GM12878 (cell line): ENCODE measurements at regions not wholly inside any gene's neighbourhood (a gene's known extent, or its start where the extent isn't known, plus 50 kb on each side); places are given as distances from the start of the nearest gene placed in this dataset.

Experiments used
- ATAC-seq: fragments of 200-7000 bp; cut with Tn5 transposase; 3 replicates; pipeline ENCODE4 v1.9.1; 2020; ENCODE audit warnings: mild to moderate bottlenecking, moderate library complexity
- BruUV-seq: library from RNA; stranded (reverse); fragments of 400-500 nt; replicated peaks from 2 replicates; lab custom pipeline; 2021; lab: Mats Ljungman, UMichigan
- CTCF ChIA-PET: fragments of 300-600 bp; sonication (Branson Sonifier 250); formaldehyde crosslinking; extraction: SDS; loops from one replicate; lab custom pipeline; 2021; ENCODE audit warnings: inconsistent platforms; lab: Yijun Ruan, JAX
- POLR2A ChIA-PET: fragments of 350-600 bp; formaldehyde crosslinking; extraction: SDS; loops from one replicate; lab custom pipeline; 2021; ENCODE audit warnings: inconsistent platforms; lab: Charles Lee
- RAD21 ChIA-PET: fragments of 300-600 bp; sonication (Branson Sonifier 250); formaldehyde crosslinking; loops from one replicate; lab custom pipeline; 2023; ENCODE audit warnings: antibody characterized with exemption; ENCODE audit not compliant: unreplicated experiment; lab: Charles Lee
- SMC1A ChIA-PET: fragments of 300-600 bp; sonication (Branson Sonifier 250); formaldehyde crosslinking; loops from one replicate; lab custom pipeline; 2023; ENCODE audit not compliant: unreplicated experiment, uncharacterized antibody; lab: Charles Lee
- DNase-seq: peaks from one replicate; pipeline ENCODE4 v3.0.0-alpha.2; 2011; ENCODE audit warnings: low read depth, low spot score
- FAIRE-seq: peaks from 3 replicates; lab custom pipeline; 2011; peaks lifted over from hg19 to GRCh38; lab: Jason Lieb, UNC
- H2AFZ ChIP-seq: 2 replicates; pipeline ENCODE4 v1.6.0; 2011; ENCODE audit warnings: low read depth, low read length, control low read depth; ENCODE audit not compliant: control insufficient read depth
- H3K27ac ChIP-seq: 2 replicates; pipeline ENCODE4 v1.5.1; 2011; ENCODE audit warnings: control low read depth; ENCODE audit not compliant: control insufficient read depth, insufficient read depth
- H3K27me3 ChIP-seq, 2 experiments: replicated peaks in 1 of 2; 2 replicates each; pipeline versions ENCODE4 v1.6.0 to v1.6.1; 2011; ENCODE audit warnings: low read length in 1 of 2; ENCODE audit not compliant: control insufficient read depth in 2 of 2, insufficient read depth in 2 of 2
- H3K36me3 ChIP-seq, 2 experiments: 2 replicates each; pipeline ENCODE4 v1.5.1; 2011; ENCODE audit warnings: low read length in 1 of 2; ENCODE audit not compliant: control insufficient read depth in 2 of 2, insufficient read depth in 2 of 2
- H3K4me1 ChIP-seq: 2 replicates; pipeline ENCODE4 v1.6.1; 2011; ENCODE audit warnings: mild to moderate bottlenecking, low read length, moderate library complexity, mixed read lengths; ENCODE audit not compliant: control insufficient read depth, insufficient read depth
- H3K4me2 ChIP-seq: 2 replicates; pipeline ENCODE4 v1.6.0; 2011; ENCODE audit warnings: control low read depth; ENCODE audit not compliant: control insufficient read depth, insufficient read depth
- H3K4me3 ChIP-seq: fragments of 200-600 bp; sonication (generic); 2 replicates; pipeline ENCODE4 v1.5.1; 2016
- H3K79me2 ChIP-seq: 2 replicates; pipeline ENCODE4 v1.6.0; 2011; ENCODE audit warnings: low read length; ENCODE audit not compliant: control insufficient read depth, insufficient read depth
- H3K9ac ChIP-seq: 2 replicates; pipeline ENCODE4 v1.8.0; 2011; ENCODE audit warnings: low read length, control low read depth, mixed read lengths; ENCODE audit not compliant: control insufficient read depth, insufficient read depth
- H3K9me3 ChIP-seq: replicated peaks from 3 replicates; pipeline ENCODE4 v1.5.1; 2011; ENCODE audit warnings: mild to moderate bottlenecking, low read length; ENCODE audit not compliant: control insufficient read depth, insufficient read depth
- H4K20me1 ChIP-seq: 2 replicates; pipeline ENCODE4 v1.6.0; 2011; ENCODE audit not compliant: control insufficient read depth, insufficient read depth
- BMI1 ChIP-seq: fragments of 450-650 bp; IDR thresholded peaks from 2 replicates; pipeline ENCODE4 v1.6.1; 2016; ENCODE audit warnings: mild to moderate bottlenecking, moderate library complexity, borderline replicate concordance
- CHD2 ChIP-seq: IDR thresholded peaks from 2 replicates; pipeline ENCODE4 v1.6.1; 2011; ENCODE audit warnings: low read depth, low read length, improper control_type of control experiment, borderline replicate concordance
- CREM ChIP-seq: IDR thresholded peaks from 2 replicates; pipeline ENCODE4 v1.6.1; 2014; ENCODE audit warnings: antibody characterized with exemption, low read depth
- E4F1 ChIP-seq: fragments of 450-650 bp; IDR thresholded peaks from 2 replicates; pipeline ENCODE4 v1.6.1; 2018; ENCODE audit warnings: borderline replicate concordance, mild to moderate bottlenecking; ENCODE audit not compliant: partially characterized antibody
- FOXM1 ChIP-seq: IDR thresholded peaks from 2 replicates; pipeline ENCODE4 v1.6.1; 2012; ENCODE audit warnings: low read depth, mild to moderate bottlenecking, inconsistent platforms, low read length, moderate library complexity
- HDAC2 ChIP-seq: fragments of 200-600 bp; sonication (generic); IDR thresholded peaks from 2 replicates; pipeline ENCODE4 v1.6.1; 2017
- MTA2 ChIP-seq: fragments of 450-650 bp; IDR thresholded peaks from 2 replicates; pipeline ENCODE4 v1.6.1; 2016; ENCODE audit warnings: low read depth, mild to moderate bottlenecking, moderate library complexity
- NFYA ChIP-seq: IDR thresholded peaks from 2 replicates; pipeline ENCODE4 v1.6.1; 2011; ENCODE audit warnings: low read depth, mild to moderate bottlenecking, low read length, improper control_type of control experiment, borderline replicate concordance
- NKRF ChIP-seq: fragments of 450-650 bp; conservative IDR thresholded peaks from 2 replicates; pipeline ENCODE4 v1.6.1; 2017; ENCODE audit warnings: mild to moderate bottlenecking, moderate library complexity
- PBX3 ChIP-seq: IDR thresholded peaks from 2 replicates; pipeline ENCODE4 v1.6.1; 2011; ENCODE audit warnings: mild to moderate bottlenecking, low read depth, low read length, moderate library complexity; ENCODE audit not compliant: insufficient replicate concordance
- SMAD5 ChIP-seq: IDR thresholded peaks from 2 replicates; pipeline ENCODE4 v1.6.1; 2016; ENCODE audit warnings: antibody characterized with exemption, low read depth
- SRF ChIP-seq, 2 experiments: IDR thresholded peaks; 2 replicates each; pipeline ENCODE4 v1.6.1; 2011; ENCODE audit warnings: low read depth in 2 of 2, low read length in 2 of 2, mild to moderate bottlenecking in 1 of 2, moderate library complexity in 1 of 2
- TCF12 ChIP-seq: IDR thresholded peaks from 2 replicates; pipeline ENCODE4 v1.6.1; 2011; ENCODE audit warnings: low read depth, mild to moderate bottlenecking, low read length
- USF1 ChIP-seq: IDR thresholded peaks from 2 replicates; pipeline ENCODE4 v1.6.1; 2011; ENCODE audit warnings: borderline replicate concordance, low read depth, mild to moderate bottlenecking, moderate library complexity, mixed read lengths, low read length; ENCODE audit not compliant: insufficient read depth; ENCODE audit errors: extremely low read length
- ZNF274 ChIP-seq: IDR thresholded peaks from one replicate; pipeline ENCODE4 v1.8.0; 2011; ENCODE audit not compliant: insufficient read length, insufficient read depth
- ZNF384 ChIP-seq: IDR thresholded peaks from 2 replicates; pipeline ENCODE4 v1.6.1; 2012; ENCODE audit warnings: low read depth, mild to moderate bottlenecking, low read length, improper control_type of control experiment, borderline replicate concordance
- WGBS: methylation state at CpG from one replicate; pipeline ENCODE4 v1.1.6; 2016; ENCODE audit warnings: low lambda C conversion rate; ENCODE audit not compliant: insufficient replicate concordance, insufficient coverage; ENCODE audit errors: missing lambda C conversion rate; 5-methylcytosine and 5-hydroxymethylcytosine counted together
- in situ Hi-C: fragments of 300-500 bp; cut with MboI; formaldehyde crosslinking; loops from 9 replicates; pipeline ENCODE4 v1.14.3; 2018; ENCODE audit warnings: mixed read lengths
- intact Hi-C: fragments of 100-400 bp; cut with micrococcal nuclease; formaldehyde crosslinking; loops from one replicate; pipeline ENCODE4 v1.14.2; 2022; ENCODE audit not compliant: unreplicated experiment

GRCh38 chr10:109480836-109481235 lies 442.5 kb downstream of the XPNPEP1 start (continued):
- TF ChIP-seq NFYA: no peak
- TF ChIP-seq FOXM1: no peak

- DNase-seq (no peak), FAIRE-seq (no peak), ATAC-seq (no peak)
- H3K9ac ChIP-seq: no peak overlapping the region
- no peaks in the 10 kb centered on the region for H3K79me2 ChIP-seq
- intact Hi-C loops: no loop called here
- SMC1A ChIA-PET: no interaction called here
- H3K9me3 ChIP-seq: no peaks in the 10 kb centered on the region
- RAD21 ChIA-PET: interaction anchor here (0.5 kb wide), 1 partner anchor 442 kb away, joined by 3 read pairs; no protein-coding TSS in a partner anchor
- no peaks in the 10 kb centered on the region for H3K27me3 ChIP-seq
- no peaks in the 10 kb centered on the region for H4K20me1 ChIP-seq
- no peak overlapping the region for H3K4me3 ChIP-seq
- H3K4me1 ChIP-seq: no peaks in the 10 kb centered on the region
- no peak overlapping the region for H2AFZ ChIP-seq
- no TSS peak for BruUV-seq
- H3K4me2 ChIP-seq: no peak overlapping the region
- CTCF ChIA-PET: no interaction called here
- no peaks in the 10 kb centered on the region for H3K36me3 ChIP-seq
- no peak overlapping the region for H3K27ac ChIP-seq
- TF ChIP-seq E4F1: no peak
- no peak for TF ChIP-seq HDAC2
- TF ChIP-seq NKRF: no peak
- TF ChIP-seq ZNF274: no peak
- TF ChIP-seq USF1: no peak
- TF ChIP-seq TCF12: no peak
- no peak for TF ChIP-seq PBX3
- TF ChIP-seq CREM: no peak
- no peak for TF ChIP-seq SRF (IDR thresholded peaks at IDR 0.05; ENCODE audit: low read depth in 2 of 2, low read length in 2 of 2)
- TF ChIP-seq BMI1: no peak
- no peak for TF ChIP-seq ZNF384
- TF ChIP-seq CHD2: no peak
- TF ChIP-seq SMAD5: no peak
- TF ChIP-seq MTA2: no peak
- under 1% methylated on average over 6 of the region's 6 CpGs for WGBS
- POLR2A ChIA-PET: no interaction called here
- in situ Hi-C loops: no loop called here
Observed at GRCh38 chr10:109475711-109476421, 447.4 kb downstream of the XPNPEP1 start.
